SK-N-SH (cell line): ENCODE measurements at regions not wholly inside any gene's neighbourhood (a gene's known extent, or its start where the extent isn't known, plus 50 kb on each side); places are given as distances from the start of the nearest gene placed in this dataset.
"Not testable (repeated sequence)": the region's sequence is repeated elsewhere in the genome, so short reads cannot be mapped to it uniquely, and the experiment has no call there.

Experiments used
- CTCF ChIA-PET: fragments of 300-600, 350-600 bp; formaldehyde crosslinking; extraction: SDS; loops from one replicate; lab custom pipeline; 2021; lab: Yijun Ruan, JAX
- POLR2A ChIA-PET: fragments of 350-600 bp; sonication (Branson Sonifier 250); formaldehyde crosslinking; extraction: SDS; loops from one replicate; lab custom pipeline; 2020; ENCODE audit warnings: antibody characterized with exemption, inconsistent platforms; lab: Yijun Ruan, JAX
- DNase-seq: peaks from one replicate; pipeline ENCODE4 v3.0.0; 2012
- H2AFZ ChIP-seq: fragments of 200-600 bp; sonication (generic); 2 replicates; pipeline ENCODE4 v1.8.1; 2016; ENCODE audit warnings: antibody characterized with exemption, mild to moderate bottlenecking, low read depth
- H3F3A ChIP-seq: fragments of 200-600 bp; sonication (generic); replicated peaks from 2 replicates; pipeline ENCODE3; 2016; ENCODE audit warnings: antibody characterized with exemption, mild to moderate bottlenecking; ENCODE audit not compliant: insufficient read depth
- H3K27ac ChIP-seq, 2 experiments: fragments of 200-500 bp in 1 of 2; fragments of 200-600 bp in 1 of 2; sonication (Bioruptor generic) in 1 of 2; sonication (generic), shearing (Covaris generic) in 1 of 2; 2 replicates each; pipeline versions ENCODE4 v1.5.1 to v1.6.1; 2014 to 2016; ENCODE audit warnings: low read depth in 2 of 2, inconsistent platforms in 1 of 2, low read length in 1 of 2, mild to moderate bottlenecking in 1 of 2, mixed read lengths in 1 of 2
- H3K27me3 ChIP-seq: fragments of 200-600 bp; sonication (generic), shearing (Covaris generic); 2 replicates; pipeline ENCODE4 v1.6.1; 2016; ENCODE audit warnings: mixed run types; ENCODE audit not compliant: insufficient read depth
- H3K36me3 ChIP-seq, 2 experiments: fragments of 200-500 bp in 1 of 2; fragments of 200-600 bp in 1 of 2; sonication (Bioruptor generic) in 1 of 2; sonication (generic) in 1 of 2; replicated peaks in 1 of 2; 2 replicates each; pipeline versions ENCODE3 to v1.5.1; 2014 to 2016; ENCODE audit warnings: low read length in 1 of 2, mild to moderate bottlenecking in 1 of 2; ENCODE audit not compliant: insufficient read depth in 2 of 2, control insufficient read depth in 1 of 2
- H3K4me1 ChIP-seq, 2 experiments: fragments of 200-500 bp in 1 of 2; fragments of 200-600 bp in 1 of 2; sonication (Bioruptor generic) in 1 of 2; sonication (generic), shearing (Covaris generic) in 1 of 2; 2 replicates each; pipeline versions ENCODE4 v1.5.1 to v1.6.1; 2014 to 2016; ENCODE audit warnings: low read depth in 1 of 2, low read length in 1 of 2, mixed run types in 1 of 2; ENCODE audit not compliant: insufficient read depth in 2 of 2, control insufficient read depth in 1 of 2
- H3K4me2 ChIP-seq: fragments of 200-600 bp; sonication (generic), shearing (Covaris generic); 2 replicates; pipeline ENCODE4 v1.6.1; 2017; ENCODE audit warnings: mixed run types
- H3K4me3 ChIP-seq, 2 experiments: fragments of 200-500 bp in 1 of 2; fragments of 200-600 bp in 1 of 2; sonication (Bioruptor generic) in 1 of 2; sonication (generic), shearing (Covaris generic) in 1 of 2; 2 replicates each; pipeline versions ENCODE4 v1.5.1 to v1.8.1; 2014 to 2016; ENCODE audit warnings: low read depth in 2 of 2, inconsistent platforms in 1 of 2, low read length in 1 of 2, mild to moderate bottlenecking in 1 of 2, mixed read lengths in 1 of 2, moderate library complexity in 1 of 2
- H3K79me2 ChIP-seq: fragments of 200-600 bp; sonication (generic); 2 replicates; pipeline ENCODE4 v1.8.1; 2017; ENCODE audit warnings: mild to moderate bottlenecking; ENCODE audit not compliant: insufficient read depth
- H3K9ac ChIP-seq: fragments of 200-600 bp; sonication (generic); 2 replicates; pipeline ENCODE4 v1.6.1; 2017; ENCODE audit warnings: mixed run types
- H3K9me2 ChIP-seq: fragments of 200-600 bp; sonication (generic); 2 replicates; pipeline ENCODE4 v1.6.1; 2017; ENCODE audit warnings: mixed run types
- H3K9me3 ChIP-seq: fragments of 200-600 bp; sonication (generic); 2 replicates; pipeline ENCODE4 v1.6.1; 2017; ENCODE audit warnings: mixed run types, mild to moderate bottlenecking, moderate library complexity
- H4K20me1 ChIP-seq: fragments of 200-600 bp; sonication (generic); 2 replicates; pipeline ENCODE4 v1.6.1; 2017; ENCODE audit warnings: mild to moderate bottlenecking, mixed run types; ENCODE audit not compliant: insufficient read depth
- CHD2 ChIP-seq: fragments of 150-350 bp; IDR thresholded peaks from 2 replicates; pipeline ENCODE4 v1.6.1; 2018; ENCODE audit warnings: low read length; ENCODE audit not compliant: partially characterized antibody
- ELF1 ChIP-seq: IDR thresholded peaks from 2 replicates; pipeline ENCODE4 v1.4.0; 2012
- FOSL2 ChIP-seq: IDR thresholded peaks from 2 replicates; pipeline ENCODE4 v1.4.0; 2012; ENCODE audit warnings: low read depth, mild to moderate bottlenecking, moderate library complexity, borderline replicate concordance
- FOXM1 ChIP-seq: IDR thresholded peaks from 2 replicates; pipeline ENCODE4 v1.4.0; 2012; ENCODE audit warnings: low read depth, mild to moderate bottlenecking
- GATA2 ChIP-seq: sonication (generic); formaldehyde crosslinking; IDR thresholded peaks from 2 replicates; pipeline ENCODE4 v1.5.0; 2020; ENCODE audit warnings: mild to moderate bottlenecking, missing genetic modification reagents
- MEF2A ChIP-seq: IDR thresholded peaks from 2 replicates; pipeline ENCODE4 v1.4.0; 2012; ENCODE audit warnings: low read depth, borderline replicate concordance
- NFIC ChIP-seq: IDR thresholded peaks from 2 replicates; pipeline ENCODE4 v1.4.0; 2012; ENCODE audit warnings: borderline replicate concordance
- POLR2AphosphoS5 ChIP-seq: IDR thresholded peaks from 2 replicates; pipeline ENCODE4 v1.6.1; 2012; ENCODE audit warnings: low read depth, low read length
- RAD21 ChIP-seq: IDR thresholded peaks from 2 replicates; pipeline ENCODE4 v1.6.1; 2012; ENCODE audit warnings: mild to moderate bottlenecking, low read length
- RCOR1 ChIP-seq: fragments of 150-350 bp; IDR thresholded peaks from 2 replicates; pipeline ENCODE4 v1.6.1; 2017; ENCODE audit warnings: antibody characterized with exemption, low read length
- RXRA ChIP-seq: IDR thresholded peaks from 2 replicates; pipeline ENCODE4 v1.4.0; 2012; ENCODE audit warnings: low read depth, mild to moderate bottlenecking, borderline replicate concordance
- YY1 ChIP-seq: IDR thresholded peaks from 2 replicates; pipeline ENCODE4 v1.4.0; 2012; ENCODE audit warnings: low read depth, mild to moderate bottlenecking
- WGBS: methylation state at CpG from one replicate; pipeline ENCODE4 v1.1.6; 2017; ENCODE audit warnings: low lambda C conversion rate; 5-methylcytosine and 5-hydroxymethylcytosine counted together
- TF ChIP-seq, protein P1 (sequence below): fragments of 150-350 bp; IDR thresholded peaks from 2 replicates; pipeline ENCODE4 v1.6.1; 2016; ENCODE audit warnings: mild to moderate bottlenecking, low read depth, low read length
- TF ChIP-seq, protein P2 (sequence below): IDR thresholded peaks from 2 replicates; pipeline ENCODE4 v1.4.0; 2012; ENCODE audit warnings: low read depth, borderline replicate concordance
- TF ChIP-seq, protein P3 (sequence below): IDR thresholded peaks from 2 replicates; pipeline ENCODE4 v1.4.0; 2012; ENCODE audit warnings: low read depth

DNA sequence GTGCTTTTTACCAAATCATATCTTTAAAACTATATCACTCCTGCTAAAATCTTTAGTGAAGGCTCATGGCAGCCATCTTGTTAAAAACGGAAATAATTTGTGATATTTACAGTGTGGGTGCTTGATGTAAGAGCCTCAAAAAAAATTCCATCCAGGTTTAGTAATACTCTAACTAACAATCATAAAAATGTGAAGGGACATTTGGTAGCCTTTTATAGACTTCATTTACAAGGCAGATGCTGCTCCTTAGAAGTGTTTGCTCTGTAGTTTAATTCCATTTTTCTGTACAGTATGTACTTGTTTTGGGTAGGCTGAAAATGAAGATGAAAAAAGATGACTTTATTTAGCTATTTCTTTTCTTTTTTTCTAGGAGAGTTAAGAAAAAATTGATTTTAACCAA lies 525.0 kb downstream of the ZEB2 start:
- Histone ChIP-seq H3K27ac (no peak overlapping the region), H2AFZ (no peak overlapping the region), H3F3A (no peaks in the 10 kb centered on the region), H3K4me1 (no peaks in the 10 kb centered on the region), H4K20me1 (no peaks in the 10 kb centered on the region), H3K4me3 (no peak overlapping the region), H3K79me2 (no peaks in the 10 kb centered on the region), H3K9me2 (no peaks in the 10 kb centered on the region), H3K9me3 (0 out of 2 replicates have a peak, but pooled peaks cover 5% of the 10 kb centered on the region), H3K36me3 (no peaks in the 10 kb centered on the region), H3K27me3 (no peaks in the 10 kb centered on the region), H3K9ac (no peak overlapping the region), H3K4me2 (no peak overlapping the region)
- ChIA-PET CTCF (interaction anchor here (0.6 to 1.4 kb wide), 2 partner anchors 10 to 22 kb away, joined by 3 to 7 read pairs; no protein-coding TSS in a partner anchor), POLR2A (no interaction called here)
- TF ChIP-seq MEF2A: no peak
- TF ChIP-seq, protein P1, sequence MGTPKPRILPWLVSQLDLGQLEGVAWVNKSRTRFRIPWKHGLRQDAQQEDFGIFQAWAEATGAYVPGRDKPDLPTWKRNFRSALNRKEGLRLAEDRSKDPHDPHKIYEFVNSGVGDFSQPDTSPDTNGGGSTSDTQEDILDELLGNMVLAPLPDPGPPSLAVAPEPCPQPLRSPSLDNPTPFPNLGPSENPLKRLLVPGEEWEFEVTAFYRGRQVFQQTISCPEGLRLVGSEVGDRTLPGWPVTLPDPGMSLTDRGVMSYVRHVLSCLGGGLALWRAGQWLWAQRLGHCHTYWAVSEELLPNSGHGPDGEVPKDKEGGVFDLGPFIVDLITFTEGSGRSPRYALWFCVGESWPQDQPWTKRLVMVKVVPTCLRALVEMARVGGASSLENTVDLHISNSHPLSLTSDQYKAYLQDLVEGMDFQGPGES: no peak
- TF ChIP-seq, protein P2, sequence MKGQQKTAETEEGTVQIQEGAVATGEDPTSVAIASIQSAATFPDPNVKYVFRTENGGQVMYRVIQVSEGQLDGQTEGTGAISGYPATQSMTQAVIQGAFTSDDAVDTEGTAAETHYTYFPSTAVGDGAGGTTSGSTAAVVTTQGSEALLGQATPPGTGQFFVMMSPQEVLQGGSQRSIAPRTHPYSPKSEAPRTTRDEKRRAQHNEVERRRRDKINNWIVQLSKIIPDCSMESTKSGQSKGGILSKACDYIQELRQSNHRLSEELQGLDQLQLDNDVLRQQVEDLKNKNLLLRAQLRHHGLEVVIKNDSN: no peak
- TF ChIP-seq ELF1: no peak
- DNase-seq: no peak
- 82% methylated on average over 1 of the region's 1 CpG for WGBS

DNA sequence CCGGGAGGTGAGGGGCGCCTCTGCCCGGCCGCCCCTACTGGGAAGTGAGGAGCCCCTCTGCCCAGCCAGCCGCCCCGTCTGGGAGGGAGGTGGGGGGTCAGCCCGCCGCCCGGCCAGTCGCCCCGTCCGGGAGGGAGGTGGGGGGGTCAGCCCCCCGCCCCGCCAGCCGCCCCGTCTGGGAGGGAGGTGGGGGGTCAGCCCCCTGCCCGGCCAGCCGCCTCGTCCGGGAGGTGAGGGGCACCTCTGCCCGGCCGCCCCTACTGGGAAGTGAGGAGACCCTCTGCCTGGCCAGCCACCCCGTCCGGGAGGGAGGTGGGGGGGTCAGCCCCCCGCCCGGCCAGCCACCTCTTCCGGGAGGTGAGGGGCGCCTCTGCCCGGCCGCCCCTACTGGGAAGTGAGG lies 528.3 kb downstream of the ZEB2 start:
- H3K4me1 ChIP-seq, H3K9me2 ChIP-seq, DNase-seq, H3K27ac ChIP-seq, H3K9me3 ChIP-seq, H3K4me3 ChIP-seq, POLR2A ChIA-PET, H4K20me1 ChIP-seq, H3K79me2 ChIP-seq, H3K9ac ChIP-seq, H3K4me2 ChIP-seq, H2AFZ ChIP-seq, H3F3A ChIP-seq, H3K36me3 ChIP-seq, H3K27me3 ChIP-seq, CTCF ChIA-PET: not testable (repeated sequence)
- WGBS: 86% methylated on average over 2 of the region's 30 CpGs

DNA sequence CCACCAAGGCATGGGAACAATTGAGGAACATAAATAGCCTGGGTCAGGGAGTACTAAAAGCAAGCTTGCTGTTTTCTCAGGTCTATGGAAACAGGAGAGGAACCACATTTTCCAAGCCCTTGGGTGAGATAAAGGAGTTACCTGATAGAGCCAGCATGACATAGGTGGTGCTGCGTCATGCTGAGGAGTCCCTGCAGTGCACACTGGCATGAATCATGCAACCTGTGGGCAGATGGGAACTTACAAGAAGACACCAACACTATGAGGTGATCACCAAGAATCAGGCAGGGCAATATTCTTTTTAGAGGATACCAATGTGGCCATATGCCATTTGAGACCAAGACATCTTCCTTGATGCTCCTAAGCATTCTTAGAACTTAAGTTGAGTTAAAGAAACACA lies 531.8 kb downstream of the ZEB2 start:
- CTCF ChIA-PET: interaction anchor here (0.6 kb wide), 1 partner anchor 856 kb away, joined by 3 read pairs; no protein-coding TSS in a partner anchor
- 100% methylated on average over 1 of the region's 1 CpG for WGBS

More for the DNA sequence above, 531.8 kb downstream of the ZEB2 start:
- POLR2A ChIA-PET: no interaction called here
- Histone ChIP-seq H3F3A (no peaks in the 10 kb centered on the region), H4K20me1 (no peaks in the 10 kb centered on the region), H3K4me1 (no peaks in the 10 kb centered on the region), H3K4me2 (no peak overlapping the region), H3K27ac (no peak overlapping the region), H3K79me2 (no peaks in the 10 kb centered on the region), H3K36me3 (no peaks in the 10 kb centered on the region), H2AFZ (no peak overlapping the region), H3K4me3 (no peak overlapping the region), H3K9me3 (0 out of 2 replicates have a peak, but pooled peaks cover 5% of the 10 kb centered on the region), H3K27me3 (no peaks in the 10 kb centered on the region), H3K9ac (no peak overlapping the region), H3K9me2 (no peaks in the 10 kb centered on the region)
- no peak for DNase-seq
- TF ChIP-seq YY1 (no peak), RAD21 (no peak), ELF1 (no peak), NFIC (no peak), POLR2AphosphoS5 (no peak), RCOR1 (no peak), FOXM1 (no peak), CHD2 (no peak), RXRA (no peak), FOSL2 (no peak), GATA2 (CRISPR knock-in tag) (no peak)
- TF ChIP-seq, protein P1: no peak
- TF ChIP-seq, protein P3, sequence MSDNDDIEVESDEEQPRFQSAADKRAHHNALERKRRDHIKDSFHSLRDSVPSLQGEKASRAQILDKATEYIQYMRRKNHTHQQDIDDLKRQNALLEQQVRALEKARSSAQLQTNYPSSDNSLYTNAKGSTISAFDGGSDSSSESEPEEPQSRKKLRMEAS: no peak
